ENCODE measurements at regions not wholly inside any gene's neighbourhood (a gene's known extent, or its start where the extent isn't known, plus 50 kb on each side); places are given as distances from the start of the nearest gene placed in this dataset.

DNA sequence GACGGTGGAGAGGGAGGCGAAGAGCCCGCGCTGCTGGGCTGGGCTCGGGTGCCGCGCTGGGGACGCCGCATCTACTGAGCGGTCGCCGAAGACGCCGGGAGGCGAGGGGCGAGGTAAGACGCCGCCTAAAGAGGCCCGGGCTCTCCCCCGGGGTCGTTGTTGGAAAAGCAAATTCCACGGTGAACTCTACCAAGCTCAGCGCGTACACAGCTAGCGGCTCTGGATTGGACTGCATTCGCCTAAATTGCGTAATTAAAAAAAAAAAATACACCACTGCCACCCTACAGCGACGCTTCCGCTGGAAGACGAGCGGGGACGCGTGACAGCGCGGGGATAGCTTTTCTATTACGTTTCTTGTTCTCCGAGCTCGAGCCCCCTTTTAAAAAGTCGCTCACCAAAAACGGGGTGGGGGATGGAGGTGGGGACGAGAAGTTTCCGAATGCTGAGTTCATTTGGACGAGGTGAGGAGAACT, 92.0 kb upstream of the PRDM1 start:
- DNase-seq (ENCODE audit: low read depth in 1 of 2, low spot score in 1 of 2), result no peak
- Histone ChIP-seq H3K9me3 (no peaks in the 10 kb centered on the region), H3K4me3 (peak overlapping the region; percentile 41; the same call in 2 of the 3 replicates), H3K27ac (peak overlapping the region; percentile 70 to 79; a peak in 5 of 6 replicates), H3K4me1 (peaks cover 9% of the 10 kb centered on the region; the same call in 2 of the 3 replicates), H3K4me2 (peak overlapping the region; percentile 59)
- FAIRE-seq, result no peak
- ATAC-seq, result no peak
- TF ChIP-seq CHD2 (IDR thresholded peaks at IDR 0.05; ENCODE audit: low read length, partially characterized antibody) (no peak), TP53 (CRISPR knock-in tag; IDR thresholded peaks at IDR 0.05) (no peak), EHF (CRISPR knock-in tag; IDR thresholded peaks at IDR 0.05) (no peak), ZNF302 (CRISPR knock-in tag; IDR thresholded peaks at IDR 0.05) (no peak), FOSL2 (IDR thresholded peaks at IDR 0.05) (no peak), FOSL2 (CRISPR knock-in tag; IDR thresholded peaks at IDR 0.05) (no peak), RCOR1 (IDR thresholded peaks at IDR 0.05; ENCODE audit: low read depth, low read length) (no peak)
- 93% methylated on average over 44 of the region's 44 CpGs for WGBS (ENCODE audit: missing lambda C conversion rate)
- CTCF ChIA-PET, result interaction anchor here (0.7 kb wide), 1 partner anchor 230 kb away, joined by 4 read pairs; no protein-coding TSS in a partner anchor
- POLR2A ChIA-PET, result no interaction called here

DNA sequence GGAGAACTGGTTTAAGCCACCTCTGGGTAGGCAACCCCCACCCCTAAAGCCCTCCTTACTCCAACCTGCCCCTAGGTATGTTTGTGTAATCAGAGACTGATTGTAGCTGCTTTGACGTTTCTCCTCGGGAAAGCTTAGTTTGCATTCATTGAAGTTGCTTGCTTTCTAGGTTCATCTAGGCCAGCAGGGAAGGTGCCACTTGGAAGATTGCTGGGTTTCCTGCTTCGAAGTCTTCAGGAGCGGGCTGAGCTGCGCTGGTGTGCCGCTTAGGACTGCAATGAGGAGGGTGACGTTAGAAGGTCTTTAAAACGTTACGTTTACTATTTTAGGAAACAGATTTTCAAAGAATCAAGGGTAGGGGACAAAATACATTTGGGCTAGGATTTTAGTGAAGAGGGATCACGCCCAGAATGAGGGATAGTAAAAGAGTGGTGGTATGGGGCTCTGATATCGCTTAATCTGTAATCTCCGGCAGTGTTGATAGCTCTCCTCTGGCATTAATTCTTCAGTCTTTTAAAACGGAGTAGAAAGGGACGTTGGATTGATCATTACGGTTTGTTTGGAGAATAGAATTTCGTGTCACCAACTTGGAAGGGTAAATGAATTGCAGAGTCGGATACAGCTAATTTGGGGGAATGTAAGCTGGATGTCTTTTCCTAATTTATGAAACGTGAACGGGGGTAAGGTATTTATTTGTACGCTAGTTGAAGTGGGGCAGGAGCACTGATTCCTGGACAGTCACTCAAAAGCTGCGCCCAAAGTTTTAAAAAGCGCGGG, 92.6 kb upstream of the PRDM1 start:
- H3K4me3 ChIP-seq, result no peak overlapping the region
- no peak overlapping the region for H3K4me2 ChIP-seq
- H3K4me1 ChIP-seq, result peaks cover 9% of the 10 kb centered on the region; the same call in 2 of the 3 replicates
- ChIA-PET POLR2A (interaction anchor here (0.8 kb wide), 2 partner anchors 94 to 392 kb away, joined by 3 read pairs; no protein-coding TSS in a partner anchor), CTCF (interaction anchor here (0.7 to 1.5 kb wide), 4 partner anchors 90 to 562 kb away, joined by 3 to 4 read pairs (median 4); partner anchors contain the start of gene PRDM1)
- TF ChIP-seq NFE2L2 (conservative IDR thresholded peaks at IDR 0.05; ENCODE audit: low read length) (no peak), HEYL (CRISPR knock-in tag; IDR thresholded peaks at IDR 0.05) (no peak), HOXA7 (CRISPR knock-in tag; IDR thresholded peaks at IDR 0.05) (no peak), CHD4 (IDR thresholded peaks at IDR 0.05; ENCODE audit: borderline replicate concordance) (no peak), POLR2AphosphoS2 (conservative IDR thresholded peaks at IDR 0.05; ENCODE audit: low read length) (no peak), PHF8 (IDR thresholded peaks at IDR 0.05; ENCODE audit: borderline replicate concordance, low read depth) (no peak), NPAS2 (CRISPR knock-in tag; IDR thresholded peaks at IDR 0.05; ENCODE audit: borderline replicate concordance) (no peak), HOXB5 (CRISPR knock-in tag; IDR thresholded peaks at IDR 0.05) (no peak), EP300 (IDR thresholded peaks at IDR 0.05) (no peak)
- TF ChIP-seq, protein P1, sequence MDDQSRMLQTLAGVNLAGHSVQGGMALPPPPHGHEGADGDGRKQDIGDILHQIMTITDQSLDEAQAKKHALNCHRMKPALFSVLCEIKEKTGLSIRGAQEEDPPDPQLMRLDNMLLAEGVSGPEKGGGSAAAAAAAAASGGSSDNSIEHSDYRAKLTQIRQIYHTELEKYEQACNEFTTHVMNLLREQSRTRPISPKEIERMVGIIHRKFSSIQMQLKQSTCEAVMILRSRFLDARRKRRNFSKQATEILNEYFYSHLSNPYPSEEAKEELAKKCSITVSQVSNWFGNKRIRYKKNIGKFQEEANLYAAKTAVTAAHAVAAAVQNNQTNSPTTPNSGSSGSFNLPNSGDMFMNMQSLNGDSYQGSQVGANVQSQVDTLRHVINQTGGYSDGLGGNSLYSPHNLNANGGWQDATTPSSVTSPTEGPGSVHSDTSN (IDR thresholded peaks at IDR 0.05), result no peak
- TF ChIP-seq, protein P2, sequence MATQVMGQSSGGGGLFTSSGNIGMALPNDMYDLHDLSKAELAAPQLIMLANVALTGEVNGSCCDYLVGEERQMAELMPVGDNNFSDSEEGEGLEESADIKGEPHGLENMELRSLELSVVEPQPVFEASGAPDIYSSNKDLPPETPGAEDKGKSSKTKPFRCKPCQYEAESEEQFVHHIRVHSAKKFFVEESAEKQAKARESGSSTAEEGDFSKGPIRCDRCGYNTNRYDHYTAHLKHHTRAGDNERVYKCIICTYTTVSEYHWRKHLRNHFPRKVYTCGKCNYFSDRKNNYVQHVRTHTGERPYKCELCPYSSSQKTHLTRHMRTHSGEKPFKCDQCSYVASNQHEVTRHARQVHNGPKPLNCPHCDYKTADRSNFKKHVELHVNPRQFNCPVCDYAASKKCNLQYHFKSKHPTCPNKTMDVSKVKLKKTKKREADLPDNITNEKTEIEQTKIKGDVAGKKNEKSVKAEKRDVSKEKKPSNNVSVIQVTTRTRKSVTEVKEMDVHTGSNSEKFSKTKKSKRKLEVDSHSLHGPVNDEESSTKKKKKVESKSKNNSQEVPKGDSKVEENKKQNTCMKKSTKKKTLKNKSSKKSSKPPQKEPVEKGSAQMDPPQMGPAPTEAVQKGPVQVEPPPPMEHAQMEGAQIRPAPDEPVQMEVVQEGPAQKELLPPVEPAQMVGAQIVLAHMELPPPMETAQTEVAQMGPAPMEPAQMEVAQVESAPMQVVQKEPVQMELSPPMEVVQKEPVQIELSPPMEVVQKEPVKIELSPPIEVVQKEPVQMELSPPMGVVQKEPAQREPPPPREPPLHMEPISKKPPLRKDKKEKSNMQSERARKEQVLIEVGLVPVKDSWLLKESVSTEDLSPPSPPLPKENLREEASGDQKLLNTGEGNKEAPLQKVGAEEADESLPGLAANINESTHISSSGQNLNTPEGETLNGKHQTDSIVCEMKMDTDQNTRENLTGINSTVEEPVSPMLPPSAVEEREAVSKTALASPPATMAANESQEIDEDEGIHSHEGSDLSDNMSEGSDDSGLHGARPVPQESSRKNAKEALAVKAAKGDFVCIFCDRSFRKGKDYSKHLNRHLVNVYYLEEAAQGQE (IDR thresholded peaks at IDR 0.05), result no peak
- DNase-seq (ENCODE audit: low read depth in 1 of 2, low spot score in 1 of 2), result no peak
- FAIRE-seq, result no peak
- 95% methylated on average over 23 of the region's 23 CpGs for WGBS (ENCODE audit: missing lambda C conversion rate)
- H3K27ac ChIP-seq, result peak overlapping the region; percentile 78 to 79; a peak in 2 of 6 replicates
- H3K9me3 ChIP-seq, result no peaks in the 10 kb centered on the region
- no peak for ATAC-seq
